ENCODE measurements at regions not wholly inside any gene's neighbourhood (a gene's known extent, or its start where the extent isn't known, plus 50 kb on each side); places are given as distances from the start of the nearest gene placed in this dataset.

GRCh38 chr5:164580155-164580554, 1074.7 kb downstream of the MAT2B start:
- H3K9me3 Mint-ChIP-seq: peaks cover 0 to 4% (median 0%) of the 10 kb centered on the region in 7 donors
- no peak overlapping the region for H3K4me3 ChIP-seq (replicated peaks in 1 of 3; ENCODE audit: low read depth in 2 of 3, low read length in 3 of 3)
- no peaks in the 10 kb centered on the region for H3K36me3 ChIP-seq (replicated peaks in 1 of 2; ENCODE audit: control insufficient read depth in 1 of 2, insufficient read depth in 2 of 2, low read length in 2 of 2)
- WGBS (ENCODE audit: insufficient coverage): no CpG with 5 or more reads among the region's 2 CpGs
- H2AFZ ChIP-seq (ENCODE audit: insufficient read depth, low read depth, low read length, poor library complexity, severe bottlenecking): no peak overlapping the region
- H3K4me1 Mint-ChIP-seq: no peaks in the 10 kb centered on the region
- no peaks in the 10 kb centered on the region for H3K9me3 ChIP-seq (replicated peaks in 1 of 2; ENCODE audit: control insufficient read depth in 1 of 2, insufficient read depth in 1 of 2, low read length in 2 of 2)
- H3K27ac Mint-ChIP-seq: no peak overlapping the region
- H3K9ac ChIP-seq (ENCODE audit: insufficient read depth, low read length, poor library complexity, severe bottlenecking): no peak overlapping the region
- no peaks in the 10 kb centered on the region for H3K36me3 Mint-ChIP-seq
- no peak overlapping the region for H3K4me2 ChIP-seq (replicated peaks; ENCODE audit: extremely low read depth, low read length, poor library complexity, severe bottlenecking)
- no peak for DNase-seq
- no peaks in the 10 kb centered on the region for H4K20me1 ChIP-seq (ENCODE audit: insufficient read depth, low read length)
- H3K4me1 ChIP-seq (ENCODE audit: control insufficient read depth in 1 of 2, insufficient read depth in 2 of 2, low read length in 2 of 2): no peaks in the 10 kb centered on the region
- H3K27me3 ChIP-seq (ENCODE audit: control insufficient read depth in 2 of 2, insufficient read depth in 2 of 2, low read length in 2 of 2): no peaks in the 10 kb centered on the region
- intact Hi-C loops (cut with micrococcal nuclease): no loop called here
- TF ChIP-seq CTCF (IDR thresholded peaks at IDR 0.05): no peak
- H3K27ac ChIP-seq (ENCODE audit: low read depth in 1 of 2, low read length in 2 of 2): no peak overlapping the region
- H3K79me2 ChIP-seq (ENCODE audit: insufficient read depth, low read length): no peaks in the 10 kb centered on the region
- H3K4me3 Mint-ChIP-seq: no peak overlapping the region
- peaks cover 0 to 1% (median 1%) of the 10 kb centered on the region in 3 donors for H3K27me3 Mint-ChIP-seq (ENCODE audit: low read depth in 3 of 3)

- no peak overlapping the region for H3K4me3 ChIP-seq (replicated peaks in 1 of 3; ENCODE audit: low read depth in 2 of 3, low read length in 3 of 3)
- H3K27me3 ChIP-seq (ENCODE audit: control insufficient read depth in 2 of 2, insufficient read depth in 2 of 2, low read length in 2 of 2): no peaks in the 10 kb centered on the region
- H3K4me2 ChIP-seq (replicated peaks; ENCODE audit: extremely low read depth, low read length, poor library complexity, severe bottlenecking): no peak overlapping the region
- H3K36me3 Mint-ChIP-seq: no peaks in the 10 kb centered on the region
- H3K9me3 Mint-ChIP-seq: peaks cover 0 to 7% (median 0%) of the 10 kb centered on the region in 7 donors
- DNase-seq: no peak
- H3K36me3 ChIP-seq (replicated peaks in 1 of 2; ENCODE audit: control insufficient read depth in 1 of 2, insufficient read depth in 2 of 2, low read length in 2 of 2): no peaks in the 10 kb centered on the region
- no peak overlapping the region for H2AFZ ChIP-seq (ENCODE audit: insufficient read depth, low read depth, low read length, poor library complexity, severe bottlenecking)
- no peak for TF ChIP-seq CTCF (IDR thresholded peaks at IDR 0.05)
- no peaks in the 10 kb centered on the region for H3K4me1 ChIP-seq (ENCODE audit: control insufficient read depth in 1 of 2, insufficient read depth in 2 of 2, low read length in 2 of 2)
- H3K79me2 ChIP-seq (ENCODE audit: insufficient read depth, low read length): no peaks in the 10 kb centered on the region
- H3K27me3 Mint-ChIP-seq (ENCODE audit: low read depth in 3 of 3): peaks cover 0 to 3% (median 1%) of the 10 kb centered on the region in 3 donors
- H3K9ac ChIP-seq (ENCODE audit: insufficient read depth, low read length, poor library complexity, severe bottlenecking): no peak overlapping the region
- WGBS (ENCODE audit: insufficient coverage): no CpG with 5 or more reads among the region's 2 CpGs
- H4K20me1 ChIP-seq (ENCODE audit: insufficient read depth, low read length): no peaks in the 10 kb centered on the region
- no peak overlapping the region for H3K4me3 Mint-ChIP-seq
- H3K27ac ChIP-seq (ENCODE audit: low read depth in 1 of 2, low read length in 2 of 2): no peak overlapping the region
- intact Hi-C loops (cut with micrococcal nuclease): no loop called here
- no peaks in the 10 kb centered on the region for H3K4me1 Mint-ChIP-seq
- no peaks in the 10 kb centered on the region for H3K9me3 ChIP-seq (replicated peaks in 1 of 2; ENCODE audit: control insufficient read depth in 1 of 2, insufficient read depth in 1 of 2, low read length in 2 of 2)
- H3K27ac Mint-ChIP-seq: no peak overlapping the region
These were observed 1076.5 kb downstream of the MAT2B start for GRCh38 chr5:164581889-164582288.

Measured in CD14-positive monocyte (primary cell).